ENCODE measurements at regions not wholly inside any gene's neighbourhood (a gene's known extent, or its start where the extent isn't known, plus 50 kb on each side); places are given as distances from the start of the nearest gene placed in this dataset.

DNA sequence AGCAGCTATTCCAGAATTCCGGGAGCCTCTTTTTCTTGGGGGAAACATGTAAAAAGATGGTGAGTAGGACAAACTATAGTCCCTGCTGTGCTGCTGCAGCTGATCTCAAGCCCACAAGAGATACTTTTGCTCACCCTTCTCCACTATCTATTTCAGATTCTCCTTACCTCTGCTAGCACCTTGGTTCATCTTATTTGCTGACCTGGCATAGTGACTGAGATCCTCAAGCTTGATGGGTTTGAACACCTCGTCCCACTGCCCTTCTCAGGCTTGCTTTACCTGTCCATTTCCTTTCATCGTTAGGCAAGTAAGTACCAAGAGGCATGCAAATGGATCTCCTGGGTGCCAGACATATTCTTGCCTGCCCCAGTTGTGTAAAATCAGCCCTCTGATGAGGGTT is 338.4 kb upstream of the SMARCA2 start:
- Histone ChIP-seq H3K4me1 (ENCODE audit: insufficient read depth) (no peaks in the 10 kb centered on the region), H3K4me3 (no peak overlapping the region), H3K9me2 (replicated peaks; ENCODE audit: insufficient read depth) (no peaks in the 10 kb centered on the region), H3K79me2 (no peaks in the 10 kb centered on the region), H3K9me3 (ENCODE audit: low read depth) (no peaks in the 10 kb centered on the region), H3K36me3 (replicated peaks; ENCODE audit: insufficient read depth, low read depth) (no peaks in the 10 kb centered on the region), H2AFZ (no peak overlapping the region), H3K27ac (no peak overlapping the region), H3K27me3 (no peaks in the 10 kb centered on the region), H4K20me1 (ENCODE audit: insufficient read depth, poor library complexity, severe bottlenecking) (no peaks in the 10 kb centered on the region), H3K4me2 (no peak overlapping the region)
- TF ChIP-seq EZH2 (IDR thresholded peaks at IDR 0.05; ENCODE audit: borderline replicate concordance) (no peak), EZH2phosphoT487 (IDR thresholded peaks at IDR 0.05; ENCODE audit: low read depth, severe bottlenecking, unreplicated experiment) (no peak), CTCF (IDR thresholded peaks at IDR 0.05; ENCODE audit: poor library complexity) (no peak)
- no peak for DNase-seq (ENCODE audit: low spot score)
- 46% methylated on average over 3 of the region's 3 CpGs for WGBS (ENCODE audit: low lambda C conversion rate, missing lambda C conversion rate)

DNA sequence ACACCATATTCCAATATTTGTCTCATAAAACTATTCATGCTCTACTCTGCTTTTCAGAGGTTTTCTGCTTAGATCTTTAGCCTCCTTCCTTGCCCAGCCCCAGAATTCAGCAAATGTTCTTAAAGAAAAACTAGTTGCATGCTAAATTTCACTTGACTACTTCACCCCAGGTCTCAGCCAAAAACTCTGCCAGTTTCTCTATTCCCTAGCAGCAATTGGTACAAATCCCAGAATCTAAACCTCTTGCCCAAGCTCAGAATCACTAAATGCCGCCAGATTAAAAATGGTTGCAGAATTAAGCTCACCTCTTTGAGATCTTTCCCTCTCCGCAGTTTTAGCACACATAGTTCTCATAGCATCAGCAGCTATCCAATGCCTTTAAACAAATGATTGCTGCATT is 331.2 kb upstream of the SMARCA2 start:
- TF ChIP-seq EZH2phosphoT487 (IDR thresholded peaks at IDR 0.05; ENCODE audit: low read depth, severe bottlenecking, unreplicated experiment) (no peak), EZH2 (IDR thresholded peaks at IDR 0.05; ENCODE audit: borderline replicate concordance) (no peak), CTCF (IDR thresholded peaks at IDR 0.05; ENCODE audit: poor library complexity) (no peak)
- H2AFZ ChIP-seq: no peak overlapping the region
- no peaks in the 10 kb centered on the region for H3K36me3 ChIP-seq (replicated peaks; ENCODE audit: insufficient read depth, low read depth)
- no peak overlapping the region for H3K4me2 ChIP-seq
- H3K4me3 ChIP-seq: no peak overlapping the region
- H3K4me1 ChIP-seq (ENCODE audit: insufficient read depth): no peaks in the 10 kb centered on the region
- H3K9me3 ChIP-seq (ENCODE audit: low read depth): no peaks in the 10 kb centered on the region
- no peaks in the 10 kb centered on the region for H4K20me1 ChIP-seq (ENCODE audit: insufficient read depth, poor library complexity, severe bottlenecking)
- H3K27me3 ChIP-seq: no peaks in the 10 kb centered on the region
- DNase-seq (ENCODE audit: low spot score): no peak
- no peaks in the 10 kb centered on the region for H3K79me2 ChIP-seq
- H3K9me2 ChIP-seq (replicated peaks; ENCODE audit: insufficient read depth): no peaks in the 10 kb centered on the region
- H3K27ac ChIP-seq: no peak overlapping the region
- WGBS (ENCODE audit: low lambda C conversion rate, missing lambda C conversion rate): 66% methylated on average over 2 of the region's 2 CpGs

GRCh38 chr9:1698991-1699390 is 316.2 kb upstream of the SMARCA2 start:
- Histone ChIP-seq H3K4me2 (no peak overlapping the region), H3K36me3 (replicated peaks; ENCODE audit: insufficient read depth, low read depth) (no peaks in the 10 kb centered on the region), H4K20me1 (ENCODE audit: insufficient read depth, poor library complexity, severe bottlenecking) (no peaks in the 10 kb centered on the region), H3K79me2 (no peaks in the 10 kb centered on the region), H3K4me3 (no peak overlapping the region), H3K9me2 (replicated peaks; ENCODE audit: insufficient read depth) (no peaks in the 10 kb centered on the region), H3K9me3 (ENCODE audit: low read depth) (peaks cover 8% of the 10 kb centered on the region), H3K27me3 (no peaks in the 10 kb centered on the region), H3K4me1 (ENCODE audit: insufficient read depth) (no peaks in the 10 kb centered on the region), H3K27ac (no peak overlapping the region), H2AFZ (no peak overlapping the region)
- DNase-seq (ENCODE audit: low spot score): no peak
- TF ChIP-seq EZH2 (IDR thresholded peaks at IDR 0.05; ENCODE audit: borderline replicate concordance) (no peak), EZH2phosphoT487 (IDR thresholded peaks at IDR 0.05; ENCODE audit: low read depth, severe bottlenecking, unreplicated experiment) (no peak), CTCF (IDR thresholded peaks at IDR 0.05; ENCODE audit: poor library complexity) (no peak)
- 77% methylated on average over 5 of the region's 5 CpGs for WGBS (ENCODE audit: low lambda C conversion rate, missing lambda C conversion rate)

- Histone ChIP-seq H3K79me2 (no peaks in the 10 kb centered on the region), H3K27ac (no peak overlapping the region), H2AFZ (no peak overlapping the region), H3K4me3 (no peak overlapping the region), H4K20me1 (ENCODE audit: insufficient read depth, poor library complexity, severe bottlenecking) (no peaks in the 10 kb centered on the region), H3K36me3 (replicated peaks; ENCODE audit: insufficient read depth, low read depth) (no peaks in the 10 kb centered on the region), H3K4me1 (ENCODE audit: insufficient read depth) (no peaks in the 10 kb centered on the region), H3K9me2 (replicated peaks; ENCODE audit: insufficient read depth) (no peaks in the 10 kb centered on the region), H3K4me2 (no peak overlapping the region), H3K27me3 (no peaks in the 10 kb centered on the region), H3K9me3 (ENCODE audit: low read depth) (peaks cover 8% of the 10 kb centered on the region)
- whole genome bisulfite sequencing (ENCODE audit: low lambda C conversion rate, missing lambda C conversion rate): 74% methylated on average over 2 of the region's 2 CpGs
- DNase-seq (ENCODE audit: low spot score): no peak
- TF ChIP-seq EZH2phosphoT487 (IDR thresholded peaks at IDR 0.05; ENCODE audit: low read depth, severe bottlenecking, unreplicated experiment): no peak
- TF ChIP-seq CTCF (IDR thresholded peaks at IDR 0.05; ENCODE audit: poor library complexity): no peak
- TF ChIP-seq EZH2 (IDR thresholded peaks at IDR 0.05; ENCODE audit: borderline replicate concordance): no peak
Observed at GRCh38 chr9:1701113-1701512, 314.0 kb upstream of the SMARCA2 start.

Measured in hepatocyte (in vitro differentiated cells).